22Rv1 (cell line): ENCODE measurements at regions not wholly inside any gene's neighbourhood (a gene's known extent, or its start where the extent isn't known, plus 50 kb on each side); places are given as distances from the start of the nearest gene placed in this dataset.

Experiments used
- H3K27ac ChIP-seq: fragments of 450-650 bp; 2 replicates; pipeline ENCODE4 v1.5.1; 2017
- CTCF ChIP-seq: fragments of 450-650 bp; IDR thresholded peaks from 2 replicates; pipeline ENCODE4 v1.5.1; 2017; ENCODE audit warnings: mild to moderate bottlenecking
- ZFX ChIP-seq: fragments of 450-650 bp; IDR thresholded peaks from 2 replicates; pipeline ENCODE4 v1.6.1; 2017; ENCODE audit warnings: antibody characterized with exemption, borderline replicate concordance

DNA sequence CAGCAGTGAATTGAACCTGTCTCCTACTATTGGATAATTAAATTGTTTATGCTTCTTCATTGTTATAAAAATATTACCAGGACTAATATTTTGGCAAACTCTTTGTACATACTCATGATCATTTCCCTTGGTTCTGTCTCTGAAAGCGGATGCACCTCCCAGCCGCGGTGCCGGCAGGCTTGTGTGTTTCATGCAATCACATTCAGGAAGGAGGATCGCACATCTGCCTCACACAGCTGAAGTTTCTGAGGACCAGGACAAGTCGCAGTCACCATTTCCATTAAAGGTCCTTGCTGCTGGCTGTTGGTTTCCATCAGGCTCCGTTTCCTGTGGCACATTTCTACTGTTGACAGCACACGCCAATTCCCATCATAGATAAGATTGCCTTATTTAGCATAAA, 117.8 kb upstream of the SHH start:
- no peak for TF ChIP-seq ZFX
- TF ChIP-seq CTCF, result no peak
- no peak overlapping the region for H3K27ac ChIP-seq

- no peak overlapping the region for H3K27ac ChIP-seq
- TF ChIP-seq ZFX, result no peak
- no peak for TF ChIP-seq CTCF
These were observed 116.3 kb upstream of the SHH start for GRCh38 chr7:155928583-155928982.

DNA sequence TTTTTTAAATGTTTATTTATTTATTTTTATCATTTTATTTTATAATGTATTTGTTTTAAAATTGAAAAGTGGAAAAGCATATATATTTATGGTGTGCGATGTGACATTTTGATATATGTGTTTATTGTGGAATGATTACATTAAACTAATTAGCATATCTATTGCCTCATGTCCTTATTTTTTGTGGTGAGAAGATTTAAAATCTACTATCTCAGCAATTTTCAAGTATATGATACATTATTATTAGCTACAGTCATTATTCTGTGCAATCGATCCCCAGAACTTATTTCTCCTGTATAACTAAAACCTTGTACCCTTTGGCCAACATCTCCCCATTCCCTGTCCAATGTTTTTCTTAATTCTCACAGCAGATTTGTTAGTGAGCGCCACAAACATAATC, 115.6 kb upstream of the SHH start:
- H3K27ac ChIP-seq, result no peak overlapping the region
- no peak for TF ChIP-seq CTCF
- no peak for TF ChIP-seq ZFX

DNA sequence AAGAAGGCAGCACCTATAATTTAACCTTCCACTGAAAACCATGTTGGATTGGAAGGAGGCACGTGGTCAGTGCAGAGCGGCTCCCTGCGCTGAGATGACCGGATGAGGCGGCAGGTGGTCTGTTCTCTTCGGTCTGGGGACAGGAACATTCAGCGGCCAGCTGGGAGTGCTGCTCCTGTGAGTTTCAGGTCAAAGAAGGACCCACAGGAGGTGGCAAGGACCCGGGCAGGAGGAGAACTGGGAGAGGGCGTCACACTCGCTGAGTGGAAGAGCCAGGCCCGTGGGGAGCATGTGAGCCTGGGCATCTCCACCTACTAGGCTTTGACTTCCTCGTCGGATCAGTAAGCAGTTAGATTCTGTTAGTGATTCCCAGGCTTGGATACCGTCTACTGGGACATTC, 113.4 kb upstream of the SHH start:
- H3K27ac ChIP-seq, result no peak overlapping the region
- TF ChIP-seq ZFX (no peak), CTCF (no peak)

DNA sequence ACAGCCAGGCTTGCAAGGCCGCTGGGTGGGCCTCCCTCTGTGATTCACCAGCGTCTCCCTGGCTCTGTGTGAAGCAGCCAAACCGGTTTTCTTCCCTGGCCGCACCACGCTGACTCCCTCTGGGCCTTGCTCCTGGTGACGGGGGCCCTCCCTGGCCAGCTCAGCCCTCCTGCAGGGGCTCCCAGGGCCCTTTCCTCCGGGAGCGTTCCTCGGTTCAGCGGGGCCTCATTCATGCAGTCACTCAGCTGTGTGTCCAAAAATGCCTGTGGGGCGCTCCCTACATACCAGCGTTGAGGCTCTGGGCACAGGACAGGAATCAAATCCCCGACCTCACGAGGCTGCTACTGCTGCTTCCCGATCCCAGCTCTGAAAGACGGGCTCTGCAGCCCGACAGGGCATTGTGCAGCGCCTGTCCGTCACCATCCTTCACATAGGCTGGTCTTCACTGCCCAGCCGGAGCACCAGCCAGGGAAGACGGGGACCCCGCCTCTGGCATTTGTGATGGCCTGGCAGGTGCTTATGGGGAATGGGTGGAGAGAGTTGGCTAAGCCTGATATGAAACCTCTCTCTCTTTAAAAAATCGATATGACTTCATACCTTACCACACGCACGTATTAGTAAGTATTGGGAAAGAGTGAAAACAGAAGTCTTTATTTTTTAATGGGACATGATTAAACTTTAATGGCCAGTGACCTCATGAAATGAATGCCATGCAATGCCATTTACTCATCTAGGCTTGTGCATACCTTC, 110.0 kb upstream of the SHH start:
- TF ChIP-seq ZFX (no peak), CTCF (no peak)
- H3K27ac ChIP-seq, result no peak overlapping the region

DNA sequence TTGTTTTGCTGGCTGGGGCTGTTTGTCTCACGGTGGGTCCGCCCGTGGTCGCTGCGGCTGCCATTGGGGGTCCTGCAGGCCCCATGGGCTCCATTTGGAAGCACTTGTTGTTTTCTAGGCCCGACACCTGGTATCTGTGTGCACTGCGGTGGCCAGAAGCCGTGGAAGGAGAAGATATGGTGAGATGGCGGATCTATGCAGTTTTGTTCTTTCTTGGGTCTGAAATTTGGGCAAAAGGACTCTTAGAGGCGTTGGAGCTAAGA, 109.5 kb upstream of the SHH start:
- no peak for TF ChIP-seq CTCF
- no peak for TF ChIP-seq ZFX
- H3K27ac ChIP-seq, result no peak overlapping the region

- H3K27ac ChIP-seq, result no peak overlapping the region
- TF ChIP-seq CTCF, result no peak
- no peak for TF ChIP-seq ZFX
These were observed 109.0 kb upstream of the SHH start for GRCh38 chr7:155921086-155921803.
